ENCODE measurements at regions not wholly inside any gene's neighbourhood (a gene's known extent, or its start where the extent isn't known, plus 50 kb on each side); places are given as distances from the start of the nearest gene placed in this dataset.
A peak's percentile ranks its signal among the peaks of the same experiment; 100 is the strongest.
"Not testable (repeated sequence)": the region's sequence is repeated elsewhere in the genome, so short reads cannot be mapped to it uniquely, and the experiment has no call there.

DNA sequence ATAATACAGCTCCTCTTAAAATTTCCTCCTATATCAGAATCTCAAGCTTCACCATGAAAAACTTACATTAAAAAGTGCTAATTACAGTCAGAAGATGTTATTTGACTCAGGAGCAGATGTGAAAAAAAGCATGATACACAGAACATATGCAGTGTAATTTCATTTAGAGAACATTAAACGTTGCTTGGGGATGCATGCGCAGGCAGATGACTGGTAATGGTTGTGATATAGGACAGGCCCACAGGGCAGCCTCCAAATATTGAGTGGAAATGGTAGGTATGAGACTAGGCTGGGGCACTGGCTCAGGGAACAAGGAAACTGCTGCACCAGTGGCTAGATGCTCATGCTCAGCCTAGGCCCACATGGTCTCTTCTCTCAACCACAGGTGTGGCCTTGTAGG lies 69.7 kb downstream of the IARS1 start:
- no peaks in the 10 kb centered on the region for H3K9me3 ChIP-seq (ENCODE audit: control insufficient read depth in 2 of 3, insufficient read depth in 1 of 3, low read length in 3 of 3)
- H3K9ac ChIP-seq (ENCODE audit: low read length in 3 of 3) = no peak overlapping the region
- no peaks in the 10 kb centered on the region for H3K4me1 ChIP-seq (ENCODE audit: control insufficient read depth in 2 of 3, insufficient read depth in 2 of 3, low read depth in 1 of 3, low read length in 3 of 3)
- FAIRE-seq (no peak), DNase-seq (no peak)
- H3K4me3 ChIP-seq (ENCODE audit: low read length in 3 of 3) = no peak overlapping the region
- H3K36me3 ChIP-seq (ENCODE audit: control insufficient read depth in 2 of 3, insufficient read depth in 3 of 3, low read length in 3 of 3) = peaks cover 17 to 26% (median 26%) of the 10 kb centered on the region in 3 donors
- no peak overlapping the region for H3K27ac ChIP-seq (ENCODE audit: low read depth in 2 of 2, low read length in 2 of 2)
- H3K27me3 ChIP-seq (ENCODE audit: control insufficient read depth, insufficient read depth, low read length) = no peaks in the 10 kb centered on the region
- intact Hi-C loops (cut with DNase I) = no loop called here
- TF ChIP-seq, protein P1, sequence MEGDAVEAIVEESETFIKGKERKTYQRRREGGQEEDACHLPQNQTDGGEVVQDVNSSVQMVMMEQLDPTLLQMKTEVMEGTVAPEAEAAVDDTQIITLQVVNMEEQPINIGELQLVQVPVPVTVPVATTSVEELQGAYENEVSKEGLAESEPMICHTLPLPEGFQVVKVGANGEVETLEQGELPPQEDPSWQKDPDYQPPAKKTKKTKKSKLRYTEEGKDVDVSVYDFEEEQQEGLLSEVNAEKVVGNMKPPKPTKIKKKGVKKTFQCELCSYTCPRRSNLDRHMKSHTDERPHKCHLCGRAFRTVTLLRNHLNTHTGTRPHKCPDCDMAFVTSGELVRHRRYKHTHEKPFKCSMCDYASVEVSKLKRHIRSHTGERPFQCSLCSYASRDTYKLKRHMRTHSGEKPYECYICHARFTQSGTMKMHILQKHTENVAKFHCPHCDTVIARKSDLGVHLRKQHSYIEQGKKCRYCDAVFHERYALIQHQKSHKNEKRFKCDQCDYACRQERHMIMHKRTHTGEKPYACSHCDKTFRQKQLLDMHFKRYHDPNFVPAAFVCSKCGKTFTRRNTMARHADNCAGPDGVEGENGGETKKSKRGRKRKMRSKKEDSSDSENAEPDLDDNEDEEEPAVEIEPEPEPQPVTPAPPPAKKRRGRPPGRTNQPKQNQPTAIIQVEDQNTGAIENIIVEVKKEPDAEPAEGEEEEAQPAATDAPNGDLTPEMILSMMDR (IDR thresholded peaks at IDR 0.05; ENCODE audit: borderline replicate concordance, extremely low read depth, insufficient read depth) = no peak

GRCh38 chr9:92208693-92209524 lies 84.6 kb downstream of the IARS1 start:
- TF ChIP-seq, protein P1 (IDR thresholded peaks at IDR 0.05; ENCODE audit: borderline replicate concordance, extremely low read depth, insufficient read depth) = no peak
- Histone ChIP-seq H3K9me3 (ENCODE audit: control insufficient read depth in 2 of 3, insufficient read depth in 1 of 3, low read length in 3 of 3) (no peaks in the 10 kb centered on the region), H3K4me1 (ENCODE audit: control insufficient read depth in 2 of 3, insufficient read depth in 2 of 3, low read depth in 1 of 3, low read length in 3 of 3) (no peaks in the 10 kb centered on the region), H3K27me3 (ENCODE audit: control insufficient read depth, insufficient read depth, low read length) (no peaks in the 10 kb centered on the region), H3K9ac (ENCODE audit: low read length in 3 of 3) (no peak overlapping the region), H3K36me3 (ENCODE audit: control insufficient read depth in 2 of 3, insufficient read depth in 3 of 3, low read length in 3 of 3) (peaks cover 2 to 39% (median 14%) of the 10 kb centered on the region in 3 donors), H3K4me3 (ENCODE audit: low read length in 3 of 3) (no peak overlapping the region), H3K27ac (ENCODE audit: low read depth in 2 of 2, low read length in 2 of 2) (no peak overlapping the region)
- intact Hi-C loops (cut with DNase I) = no loop called here
- FAIRE-seq (no peak), DNase-seq (peak in 1 of 5 donors; percentile 3)

DNA sequence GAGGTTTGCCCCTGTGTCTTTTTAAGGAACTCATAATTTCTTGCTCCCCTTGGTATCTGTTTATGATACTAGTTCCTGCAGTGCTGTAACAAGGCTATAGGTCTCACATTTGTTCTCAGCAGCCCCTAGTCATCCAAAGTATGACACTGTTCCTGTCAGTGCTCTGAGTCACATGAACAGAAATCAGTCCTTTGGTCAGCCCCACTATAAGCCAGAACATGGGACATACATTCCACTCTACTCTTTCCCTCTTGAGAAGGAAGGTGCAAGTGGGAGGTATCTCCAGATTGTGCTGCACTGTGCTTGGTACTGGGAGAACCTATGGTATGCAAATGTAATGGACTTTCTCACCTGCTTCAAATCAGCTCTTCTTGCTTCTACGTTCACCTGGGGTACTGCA lies 87.0 kb downstream of the IARS1 start:
- no peak overlapping the region for H3K27ac ChIP-seq (ENCODE audit: low read depth in 2 of 2, low read length in 2 of 2)
- no peak overlapping the region for H3K9ac ChIP-seq (ENCODE audit: low read length in 3 of 3)
- H3K27me3 ChIP-seq (ENCODE audit: control insufficient read depth, insufficient read depth, low read length) = no peaks in the 10 kb centered on the region
- H3K9me3 ChIP-seq (ENCODE audit: control insufficient read depth in 2 of 3, insufficient read depth in 1 of 3, low read length in 3 of 3) = no peaks in the 10 kb centered on the region
- DNase-seq = no peak
- no peak for FAIRE-seq
- H3K4me1 ChIP-seq (ENCODE audit: control insufficient read depth in 2 of 3, insufficient read depth in 2 of 3, low read depth in 1 of 3, low read length in 3 of 3) = no peaks in the 10 kb centered on the region
- intact Hi-C loops (cut with DNase I) = no loop called here
- H3K4me3 ChIP-seq (ENCODE audit: low read length in 3 of 3) = no peak overlapping the region
- peaks cover 2 to 31% (median 10%) of the 10 kb centered on the region in 3 donors for H3K36me3 ChIP-seq (ENCODE audit: control insufficient read depth in 2 of 3, insufficient read depth in 3 of 3, low read length in 3 of 3)
- TF ChIP-seq, protein P1 (IDR thresholded peaks at IDR 0.05; ENCODE audit: borderline replicate concordance, extremely low read depth, insufficient read depth) = no peak

GRCh38 chr9:92203887-92204286 lies 88.7 kb upstream of the SPTLC1 start:
- H3K9me3 ChIP-seq (ENCODE audit: control insufficient read depth in 2 of 3, insufficient read depth in 1 of 3, low read length in 3 of 3); DNase-seq; H3K9ac ChIP-seq (ENCODE audit: low read length in 3 of 3); H3K27ac ChIP-seq (ENCODE audit: low read depth in 2 of 2, low read length in 2 of 2); H3K36me3 ChIP-seq (ENCODE audit: control insufficient read depth in 2 of 3, insufficient read depth in 3 of 3, low read length in 3 of 3); H3K4me1 ChIP-seq (ENCODE audit: control insufficient read depth in 2 of 3, insufficient read depth in 2 of 3, low read depth in 1 of 3, low read length in 3 of 3); H3K27me3 ChIP-seq (ENCODE audit: control insufficient read depth, insufficient read depth, low read length); intact Hi-C loops (cut with DNase I); FAIRE-seq; H3K4me3 ChIP-seq (ENCODE audit: low read length in 3 of 3): not testable (repeated sequence)

DNA sequence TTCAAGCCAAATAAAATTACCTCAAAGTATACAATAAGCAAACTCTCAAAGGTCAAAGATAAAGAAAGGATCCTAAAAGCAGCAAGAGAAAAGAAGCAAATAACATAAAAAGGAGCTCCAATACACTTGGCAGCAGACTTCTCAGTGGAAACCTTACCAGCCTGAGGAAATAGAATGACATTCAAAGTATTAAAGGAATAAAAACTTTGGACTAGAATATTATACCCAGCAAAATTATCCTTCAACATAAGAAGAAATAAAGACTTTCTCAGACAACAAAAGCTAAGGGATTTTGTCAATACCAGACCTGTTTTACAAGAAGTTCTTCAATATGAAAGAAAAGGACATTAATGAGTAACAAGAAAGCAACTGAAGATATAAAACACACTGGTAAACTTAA lies 83.0 kb upstream of the SPTLC1 start:
- intact Hi-C loops (cut with DNase I); H3K27ac ChIP-seq (ENCODE audit: low read depth in 2 of 2, low read length in 2 of 2); H3K9ac ChIP-seq (ENCODE audit: low read length in 3 of 3); H3K4me1 ChIP-seq (ENCODE audit: control insufficient read depth in 2 of 3, insufficient read depth in 2 of 3, low read depth in 1 of 3, low read length in 3 of 3); H3K9me3 ChIP-seq (ENCODE audit: control insufficient read depth in 2 of 3, insufficient read depth in 1 of 3, low read length in 3 of 3); H3K4me3 ChIP-seq (ENCODE audit: low read length in 3 of 3); H3K36me3 ChIP-seq (ENCODE audit: control insufficient read depth in 2 of 3, insufficient read depth in 3 of 3, low read length in 3 of 3); DNase-seq; FAIRE-seq; H3K27me3 ChIP-seq (ENCODE audit: control insufficient read depth, insufficient read depth, low read length): not testable (repeated sequence)

Measured in kidney (tissue), 13 donors.